HG02840 (cell line): ENCODE measurements at regions not wholly inside any gene's neighbourhood (a gene's known extent, or its start where the extent isn't known, plus 50 kb on each side); places are given as distances from the start of the nearest gene placed in this dataset.

Experiments used
- ATAC-seq: cut with Tn5 transposase; IDR thresholded peaks from one replicate; pipeline ENCODE4 v1.9.1; 2021; ENCODE audit warnings: mild to moderate bottlenecking, moderate library complexity, moderate number of reproducible peaks; ENCODE audit not compliant: unreplicated experiment, low FRiP score

- no peak for ATAC-seq
These were observed 121.7 kb downstream of the ZNF664 start for GRCh38 chr12:124094733-124095132.

- no peak for ATAC-seq
These were observed 123.1 kb downstream of the ZNF664 start for GRCh38 chr12:124096109-124096508.

- ATAC-seq: no peak
These were observed 123.9 kb downstream of the ZNF664 start for GRCh38 chr12:124096869-124097434.

GRCh38 chr12:124097701-124098100 is 124.7 kb downstream of the ZNF664 start:
- ATAC-seq: no peak

GRCh38 chr12:124098101-124098757 is 125.2 kb downstream of the ZNF664 start:
- no peak for ATAC-seq

- ATAC-seq: no peak
These were observed 125.9 kb downstream of the ZNF664 start for GRCh38 chr12:124098887-124099286.

- ATAC-seq: no peak
These were observed 126.6 kb downstream of the ZNF664 start for GRCh38 chr12:124099661-124100060.

GRCh38 chr12:124100572-124101178 is 127.7 kb downstream of the ZNF664 start:
- no peak for ATAC-seq

GRCh38 chr12:124105546-124105945 is 132.5 kb downstream of the ZNF664 start:
- no peak for ATAC-seq

GRCh38 chr12:124107351-124107750 is 134.3 kb downstream of the ZNF664 start:
- no peak for ATAC-seq

GRCh38 chr12:124109760-124110159 is 136.7 kb downstream of the ZNF664 start:
- ATAC-seq: no peak

GRCh38 chr12:124110372-124110883 is 137.4 kb downstream of the ZNF664 start:
- ATAC-seq: no peak

- no peak for ATAC-seq
These were observed 138.0 kb downstream of the ZNF664 start for GRCh38 chr12:124111006-124111405.

- no peak for ATAC-seq
These were observed 141.3 kb downstream of the ZNF664 start for GRCh38 chr12:124114316-124114715.

- ATAC-seq: no peak
These were observed 142.5 kb downstream of the ZNF664 start for GRCh38 chr12:124115496-124115895.

- no peak for ATAC-seq
These were observed 143.1 kb downstream of the ZNF664 start for GRCh38 chr12:124115976-124116690.

- no peak for ATAC-seq
These were observed 147.7 kb downstream of the ZNF664 start for GRCh38 chr12:124120739-124121138.

GRCh38 chr12:124122722-124123121 is 149.7 kb downstream of the ZNF664 start:
- no peak for ATAC-seq

- no peak for ATAC-seq
These were observed 150.4 kb downstream of the ZNF664 start for GRCh38 chr12:124123296-124124000.

GRCh38 chr12:124125203-124125871 is 152.3 kb downstream of the ZNF664 start:
- peak; percentile 67 for ATAC-seq
